Stomach (tissue), 8 donors: ENCODE measurements at regions not wholly inside any gene's neighbourhood (a gene's known extent, or its start where the extent isn't known, plus 50 kb on each side); places are given as distances from the start of the nearest gene placed in this dataset.
"Not testable (repeated sequence)": the region's sequence is repeated elsewhere in the genome, so short reads cannot be mapped to it uniquely, and the experiment has no call there.

ENCODE experiments used
- DNase-seq, 2 donors: peaks; one replicate each; pipeline versions ENCODE4 v3.0.0 to v3.0.0-alpha.2; 2013 to 2019
- H3K27ac ChIP-seq, 5 donors: fragments of 200-600 bp in 4 of 5; sonication (generic) in 4 of 5; one replicate each; pipeline ENCODE4 v1.5.1; 2013 to 2019; ENCODE audit warnings: mild to moderate bottlenecking in 1 of 5, moderate library complexity in 1 of 5
- H3K27me3 ChIP-seq, 3 donors: fragments of 200-600 bp; sonication (generic); one replicate each; pipeline ENCODE4 v1.5.1; 2017 to 2019; ENCODE audit warnings: mixed run types in 1 of 3
- H3K36me3 ChIP-seq, 4 donors: fragments of 200-600 bp; sonication (generic); 1 replicate in 3 of 4; 2 replicates in 1 of 4; pipeline ENCODE4 v1.5.1; 2016 to 2019
- H3K4me1 ChIP-seq, 4 donors: fragments of 200-600 bp; sonication (generic); one replicate each; pipeline ENCODE4 v1.5.1; 2016 to 2019
- H3K4me3 ChIP-seq, 4 donors: fragments of 200-600 bp; sonication (generic) in 3 of 4; one replicate each; pipeline ENCODE4 v1.5.1; 2016 to 2019; ENCODE audit warnings: mild to moderate bottlenecking in 1 of 4
- H3K9me3 ChIP-seq, 4 donors: fragments of 200-600 bp; sonication (generic); one replicate each; pipeline ENCODE4 v1.5.1; 2016 to 2019
- CTCF ChIP-seq, 7 experiments: fragments of 450-650 bp in 4 of 7; fragments of 200-600 bp in 3 of 7; sonication (generic) in 3 of 7; IDR thresholded peaks; one replicate each; pipeline ENCODE4 v1.5.1; 2016 to 2019; ENCODE audit warnings: antibody characterized with exemption in 7 of 7, control low read depth in 2 of 7, mild to moderate bottlenecking in 1 of 7
- EP300 ChIP-seq: sonication (generic); formaldehyde crosslinking; IDR thresholded peaks from one replicate; pipeline ENCODE4 v1.6.1; 2017; ENCODE audit warnings: antibody characterized with exemption
- POLR2A ChIP-seq, 4 donors: fragments of 450-650 bp; IDR thresholded peaks; one replicate each; pipeline ENCODE4 v1.6.1; 2016; ENCODE audit warnings: antibody characterized with exemption in 4 of 4, control low read depth in 2 of 4, mild to moderate bottlenecking in 1 of 4, moderate library complexity in 1 of 4
- POLR2AphosphoS5 ChIP-seq, 3 donors: sonication (generic); formaldehyde crosslinking; IDR thresholded peaks; one replicate each; pipeline ENCODE4 v1.6.1; 2016; ENCODE audit warnings: antibody characterized with exemption in 3 of 3
- WGBS, 5 donors: extraction: QIAGEN DNeasy Blood & Tissue Kit in 3 of 5; methylation state at CpG; one replicate each; pipeline versions ENCODE4 v1.1.5 to v1.1.7; 2013 to 2018; 5-methylcytosine and 5-hydroxymethylcytosine counted together
- intact Hi-C: fragments of 100-400 bp; cut with DNase I; formaldehyde crosslinking; loops from one replicate; pipeline ENCODE4 v1.15.1; 2023; ENCODE audit warnings: low total_unique reads
- donor health status: healthy with polysubstance abuse.
- donor health status: Bipolar disorder and iron deficiency.
- donor health status: healthy.

GRCh38 chr2:120543899-120544298 is 191.8 kb upstream of the GLI2 start:
- Histone ChIP-seq H3K36me3 (no peaks in the 10 kb centered on the region), H3K4me1 (peaks cover 12 to 20% (median 16%) of the 10 kb centered on the region in 4 donors), H3K4me3 (no peak overlapping the region), H3K27ac (peak overlapping the region in 1 of 5 donors; percentile 35), H3K27me3 (no peaks in the 10 kb centered on the region), H3K9me3 (no peaks in the 10 kb centered on the region)
- 73 to 84% (median 79%) methylated on average over 16 of the region's 16 CpGs for WGBS, 5 donors
- no peak for DNase-seq
- intact Hi-C loops, result no loop called here
- TF ChIP-seq EP300 (peak; percentile 65), POLR2AphosphoS5 (IDR thresholded peaks at IDR 0.05) (peak in 2 of 3 donors; percentile 27 to 50), CTCF (IDR thresholded peaks at IDR 0.05) (no peak), POLR2A (IDR thresholded peaks at IDR 0.05) (no peak)

GRCh38 chr2:120544522-120544921 is 191.1 kb upstream of the GLI2 start:
- Histone ChIP-seq H3K36me3 (no peaks in the 10 kb centered on the region), H3K27me3 (no peaks in the 10 kb centered on the region), H3K9me3 (no peaks in the 10 kb centered on the region), H3K4me3 (no peak overlapping the region), H3K27ac (peak overlapping the region in 1 of 5 donors; percentile 35), H3K4me1 (peaks cover 12 to 17% (median 16%) of the 10 kb centered on the region in 4 donors)
- WGBS, 5 donors, result 87 to 94% (median 91%) methylated on average over 9 of the region's 9 CpGs
- DNase-seq, result no peak
- intact Hi-C loops, result no loop called here
- TF ChIP-seq POLR2AphosphoS5 (IDR thresholded peaks at IDR 0.05), result no peak
- no peak for TF ChIP-seq CTCF (IDR thresholded peaks at IDR 0.05)
- TF ChIP-seq POLR2A (IDR thresholded peaks at IDR 0.05), result no peak
- no peak for TF ChIP-seq EP300

- H3K36me3 ChIP-seq, H3K27me3 ChIP-seq, DNase-seq, H3K9me3 ChIP-seq, intact Hi-C loops, H3K4me3 ChIP-seq, H3K27ac ChIP-seq: not testable (repeated sequence)
- H3K4me1 ChIP-seq, result peaks cover 7 to 15% (median 12%) of the 10 kb centered on the region in 4 donors
- WGBS, 5 donors, result 87 to 96% (median 93%) methylated on average over 11 of the region's 11 CpGs
Measured at GRCh38 chr2:120545007-120545406, 190.7 kb upstream of the GLI2 start.

- Histone ChIP-seq H3K27me3 (no peaks in the 10 kb centered on the region), H3K36me3 (no peaks in the 10 kb centered on the region), H3K4me3 (no peak overlapping the region), H3K9me3 (no peaks in the 10 kb centered on the region), H3K27ac (no peak overlapping the region), H3K4me1 (peaks cover 5 to 11% (median 7%) of the 10 kb centered on the region in 4 donors)
- no peak for DNase-seq
- WGBS, 5 donors, result 44 to 64% (median 52%) methylated on average over 8 of the region's 8 CpGs
- no peak for TF ChIP-seq EP300
- no peak for TF ChIP-seq POLR2A (IDR thresholded peaks at IDR 0.05)
- no peak for TF ChIP-seq CTCF (IDR thresholded peaks at IDR 0.05)
- intact Hi-C loops, result no loop called here
Measured at GRCh38 chr2:120545521-120546047, 190.1 kb upstream of the GLI2 start.

GRCh38 chr2:120546048-120546864 is 189.4 kb upstream of the GLI2 start:
- Histone ChIP-seq H3K27ac (peak overlapping the region in 1 of 5 donors; percentile 11), H3K4me3 (no peak overlapping the region), H3K36me3 (no peaks in the 10 kb centered on the region), H3K27me3 (no peaks in the 10 kb centered on the region), H3K4me1 (peaks cover 0 to 12% (median 6%) of the 10 kb centered on the region in 4 donors), H3K9me3 (no peaks in the 10 kb centered on the region)
- intact Hi-C loops, result no loop called here
- WGBS, 5 donors, result 68 to 79% (median 78%) methylated on average over 27 of the region's 27 CpGs
- DNase-seq, result peak in 1 of 2 donors; percentile 66
- no peak for TF ChIP-seq POLR2AphosphoS5 (IDR thresholded peaks at IDR 0.05)
- no peak for TF ChIP-seq POLR2A (IDR thresholded peaks at IDR 0.05)
- TF ChIP-seq CTCF (IDR thresholded peaks at IDR 0.05), result no peak
- no peak for TF ChIP-seq EP300
